NCI-H524 (cell line): ENCODE measurements at regions not wholly inside any gene's neighbourhood (a gene's known extent, or its start where the extent isn't known, plus 50 kb on each side); places are given as distances from the start of the nearest gene placed in this dataset.

Experiments used
- DNase-seq, 2 experiments: peaks; one replicate each; lab custom pipeline; 2025; lab: John Stamatoyannopoulos, UW

DNA sequence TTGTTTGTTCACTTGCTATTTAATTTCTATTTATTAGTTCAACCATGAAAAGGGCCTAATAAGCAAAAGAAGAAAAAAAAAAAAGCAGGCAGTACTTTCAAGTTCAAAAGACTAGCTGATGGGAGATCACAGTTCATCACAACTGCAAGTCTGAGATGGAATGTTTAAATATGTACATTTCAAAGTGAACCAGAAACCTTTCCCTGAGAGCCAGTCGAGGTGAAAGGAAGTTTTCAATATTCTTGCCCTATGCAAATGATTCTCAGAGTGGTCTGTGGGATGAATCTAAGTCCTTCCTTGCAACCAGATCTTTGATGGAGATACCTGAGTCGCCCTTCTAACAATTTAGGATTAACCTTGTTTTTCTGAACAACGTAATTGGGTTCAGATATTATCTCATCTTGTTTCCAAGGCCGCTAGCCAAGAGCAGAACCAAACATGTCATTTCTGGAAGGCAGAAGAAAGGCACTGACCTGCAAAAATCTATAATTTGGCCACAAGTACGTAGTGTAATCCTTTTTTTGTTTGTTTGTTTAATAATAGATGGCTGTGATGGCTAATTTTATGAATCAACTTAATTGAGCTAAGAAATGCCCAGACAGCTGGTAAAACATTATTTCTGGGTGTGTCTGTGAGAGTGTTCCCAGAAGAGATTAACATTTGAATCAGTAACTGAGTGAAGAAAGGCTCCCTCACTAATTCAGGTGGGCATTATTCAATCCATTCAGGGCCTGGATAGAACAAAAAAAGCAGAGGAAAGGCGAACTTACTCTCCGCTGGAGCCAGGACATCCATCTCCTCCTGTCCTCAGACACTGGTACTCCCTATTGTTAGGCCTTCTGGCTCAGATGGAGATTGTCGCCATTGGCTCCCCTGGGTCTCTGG is 171.1 kb upstream of the TMPO start:
- DNase-seq = no peak

DNA sequence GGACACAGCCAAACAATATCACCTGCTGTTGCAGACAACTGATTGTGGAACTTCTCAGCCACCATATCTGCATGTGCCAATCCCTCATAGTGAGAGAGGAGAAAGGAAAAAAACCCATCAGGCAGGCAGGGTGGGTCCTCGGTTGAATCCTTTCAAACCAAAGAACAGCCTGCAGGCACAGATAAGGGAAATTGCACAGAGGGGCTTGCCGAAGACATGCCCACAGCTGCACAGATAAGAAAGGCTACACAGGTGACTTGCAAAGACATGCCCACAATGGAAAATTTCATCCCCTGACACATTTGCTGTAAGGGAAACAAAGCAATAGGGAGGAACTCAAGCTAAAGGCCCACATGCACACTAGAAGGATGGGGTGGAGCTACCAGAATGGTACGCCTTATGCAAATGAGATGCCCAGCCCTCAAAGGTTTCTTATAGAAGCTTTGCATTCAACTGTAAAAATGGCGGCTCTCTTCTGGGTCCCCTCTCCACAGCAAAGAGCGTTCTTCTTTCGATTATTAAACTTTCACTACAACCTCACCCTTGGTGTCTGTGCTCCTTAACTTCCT is 170.0 kb upstream of the TMPO start:
- no peak for DNase-seq

DNA sequence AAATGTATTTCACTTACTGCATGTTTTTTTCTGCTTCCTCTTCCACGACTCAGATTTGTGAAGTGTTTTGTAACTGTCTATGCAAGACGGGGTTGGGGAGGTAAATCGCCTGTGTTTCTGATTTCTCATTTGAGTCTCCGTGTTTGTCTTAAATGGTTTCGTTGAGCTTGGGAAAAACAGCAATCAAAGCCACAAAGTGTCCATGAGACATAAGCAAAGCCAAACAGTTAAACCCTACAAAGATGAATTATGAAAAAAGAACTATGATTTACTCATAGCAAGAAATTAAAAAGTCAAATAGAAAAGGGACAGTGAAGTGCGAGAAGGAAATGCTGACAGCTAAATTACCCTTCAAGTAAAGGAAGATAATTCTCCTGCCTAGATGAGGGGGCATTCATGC is 164.3 kb upstream of the TMPO start:
- DNase-seq = no peak

DNA sequence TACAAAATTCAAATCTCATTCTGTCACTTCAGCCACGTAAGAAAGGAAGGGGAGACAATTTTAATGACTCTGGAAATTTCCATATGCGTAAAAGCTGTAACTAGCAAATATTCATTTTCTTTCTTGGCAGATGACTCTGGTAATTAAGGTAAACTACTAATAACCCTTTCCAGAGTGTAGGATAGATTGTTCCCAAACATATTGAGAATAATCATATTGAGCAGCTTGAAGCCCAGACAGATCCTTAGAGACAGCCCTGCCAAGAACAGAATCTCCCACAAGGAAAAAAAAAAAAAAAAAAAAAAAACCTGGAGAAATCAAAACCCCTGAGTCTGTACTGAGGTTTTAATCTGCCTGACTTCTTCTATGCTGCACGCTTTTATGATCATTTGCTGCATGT is 163.6 kb upstream of the TMPO start:
- DNase-seq = no peak

DNA sequence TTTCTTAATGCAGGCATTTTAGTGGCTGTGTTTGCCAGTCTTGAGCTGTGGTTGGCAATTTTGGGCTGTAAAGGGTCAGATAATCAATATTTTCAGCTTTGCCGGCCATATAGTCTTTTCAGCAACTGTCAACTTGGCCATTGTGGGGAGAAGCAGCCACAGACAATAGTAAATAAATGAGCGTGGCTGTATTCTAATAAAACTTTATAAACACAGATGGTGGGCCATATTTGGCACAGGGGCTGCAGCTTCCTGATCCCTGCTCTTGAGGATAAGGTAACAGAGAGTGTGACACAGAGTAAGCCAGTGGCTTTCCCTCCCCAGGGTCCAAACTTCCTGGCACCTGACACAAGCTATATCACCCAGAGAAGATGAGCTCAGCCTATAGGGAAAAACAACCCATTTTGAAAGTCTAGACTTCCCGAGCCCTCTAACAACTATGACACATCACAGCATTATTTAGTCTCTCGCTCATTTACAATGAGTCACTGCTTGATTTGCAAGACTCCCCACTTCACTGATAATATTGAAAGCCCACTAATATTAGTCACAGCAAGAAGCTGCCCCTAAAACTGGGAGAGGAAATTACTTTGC is 163.1 kb upstream of the TMPO start:
- no peak for DNase-seq

DNA sequence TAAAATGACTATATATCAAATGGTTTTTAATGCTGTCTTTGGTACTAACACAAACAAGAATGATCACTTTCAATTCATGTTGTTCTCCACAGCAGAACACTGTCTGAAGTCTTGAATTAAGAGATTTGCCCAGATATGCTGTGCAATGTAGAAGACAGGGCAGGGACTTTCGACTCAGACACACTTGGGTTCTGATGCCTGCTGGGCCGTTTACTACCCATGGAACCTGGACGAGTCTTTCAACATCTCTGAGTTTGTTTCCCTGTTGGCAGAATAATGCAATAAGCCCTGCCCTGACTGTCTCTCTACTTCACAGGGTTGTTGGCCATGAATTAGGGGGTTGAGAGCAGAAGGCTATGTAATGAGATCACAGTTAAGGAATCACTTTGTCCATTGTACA is 162.6 kb upstream of the TMPO start:
- no peak for DNase-seq

DNA sequence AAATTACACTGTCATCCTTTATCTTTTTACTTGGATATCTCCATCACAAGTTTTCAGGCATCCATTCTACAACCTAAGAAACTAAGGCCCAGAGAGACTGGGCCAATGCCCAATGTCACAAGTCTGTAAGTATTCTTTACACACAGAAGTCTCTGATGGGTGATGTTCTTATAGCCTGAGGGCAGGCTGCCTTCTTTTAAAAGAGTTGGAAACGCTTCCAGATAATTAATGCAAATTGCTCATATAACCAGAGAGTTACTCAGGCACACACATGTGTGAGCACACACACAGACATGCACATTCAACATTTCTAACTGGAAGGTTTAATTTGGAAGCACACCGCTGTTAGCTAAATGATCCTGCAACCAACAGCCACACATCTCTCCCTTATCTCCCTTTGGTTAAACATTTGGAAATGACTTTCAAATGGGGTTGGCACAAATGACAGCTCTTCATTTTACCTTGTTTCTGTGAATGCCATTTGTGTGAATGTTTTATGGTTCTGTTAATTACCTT is 160.8 kb upstream of the TMPO start:
- DNase-seq = no peak

DNA sequence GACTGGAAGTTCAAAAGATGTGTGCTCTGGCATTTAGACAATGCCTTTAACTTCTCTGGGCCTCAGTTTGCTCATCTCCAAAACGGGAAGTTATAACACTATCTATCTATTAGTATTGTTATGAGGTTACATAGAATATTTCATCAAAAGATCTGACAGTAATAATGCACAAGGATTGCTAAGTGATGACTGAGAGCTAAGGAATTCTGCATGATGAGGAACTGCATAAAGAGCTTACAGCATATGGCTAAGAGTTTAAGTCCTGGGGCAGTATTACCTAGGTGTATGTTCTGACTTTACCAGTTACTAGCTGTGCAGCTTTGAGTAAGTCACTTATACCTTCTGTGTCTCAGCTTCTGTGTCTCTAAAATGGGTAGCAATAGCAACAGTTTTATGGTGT is 160.1 kb upstream of the TMPO start:
- DNase-seq = no peak

DNA sequence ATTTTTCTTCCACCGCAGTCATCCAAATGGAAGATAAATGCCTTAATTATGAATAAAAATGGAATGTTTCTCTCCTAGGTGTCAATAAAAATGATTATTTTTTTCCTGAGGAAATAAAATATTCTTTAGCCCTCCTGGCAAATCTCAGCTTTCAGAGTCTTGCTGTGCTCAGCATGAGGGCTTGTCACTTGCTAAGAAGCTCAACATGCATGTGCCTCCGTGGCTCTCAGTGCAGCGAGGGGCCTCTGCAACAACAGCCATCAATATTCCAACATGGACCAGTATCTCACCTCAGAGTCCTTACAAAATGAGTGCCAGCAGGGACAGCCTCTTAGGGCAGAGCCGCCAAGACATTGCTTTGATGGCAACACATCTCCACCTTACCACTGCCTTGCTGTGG is 159.5 kb upstream of the TMPO start:
- no peak for DNase-seq

DNA sequence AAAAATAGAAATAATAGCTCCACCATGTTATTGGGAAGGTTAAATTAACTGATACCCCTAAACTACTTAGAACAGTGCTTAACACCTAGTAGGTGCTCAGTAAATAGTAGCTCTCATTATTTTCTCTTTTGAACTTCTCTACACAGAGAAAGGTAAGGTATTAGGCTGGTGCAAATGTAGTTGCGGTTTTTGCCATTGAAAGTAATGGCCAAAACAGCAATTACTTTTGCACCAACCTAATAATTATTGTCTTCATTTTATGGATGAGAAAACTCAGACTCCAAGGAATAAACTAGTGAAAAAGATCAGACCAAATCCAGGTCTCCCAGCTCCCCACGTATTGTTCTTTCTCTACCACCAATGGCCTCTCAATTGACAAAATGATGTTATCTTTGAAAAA is 157.2 kb upstream of the TMPO start:
- no peak for DNase-seq

DNA sequence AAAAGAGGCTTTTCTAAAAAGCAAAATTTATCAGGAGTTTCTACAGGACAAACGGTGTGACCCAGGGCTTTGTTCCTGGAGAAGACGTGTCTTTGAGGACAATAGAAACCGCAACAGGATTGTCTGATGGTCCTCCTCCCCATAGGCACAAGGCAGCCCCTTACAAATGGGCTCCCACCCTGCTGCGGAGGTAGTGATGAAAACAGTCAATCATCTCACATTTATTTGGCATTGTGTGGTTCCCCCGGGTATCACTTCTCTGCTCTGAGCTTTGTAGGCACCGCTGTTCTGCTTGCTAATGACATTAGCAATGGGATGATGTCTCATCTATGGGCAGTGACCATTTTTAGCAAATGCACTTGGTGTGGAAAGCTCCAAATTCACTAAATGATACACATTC is 155.5 kb upstream of the TMPO start:
- DNase-seq = no peak

DNA sequence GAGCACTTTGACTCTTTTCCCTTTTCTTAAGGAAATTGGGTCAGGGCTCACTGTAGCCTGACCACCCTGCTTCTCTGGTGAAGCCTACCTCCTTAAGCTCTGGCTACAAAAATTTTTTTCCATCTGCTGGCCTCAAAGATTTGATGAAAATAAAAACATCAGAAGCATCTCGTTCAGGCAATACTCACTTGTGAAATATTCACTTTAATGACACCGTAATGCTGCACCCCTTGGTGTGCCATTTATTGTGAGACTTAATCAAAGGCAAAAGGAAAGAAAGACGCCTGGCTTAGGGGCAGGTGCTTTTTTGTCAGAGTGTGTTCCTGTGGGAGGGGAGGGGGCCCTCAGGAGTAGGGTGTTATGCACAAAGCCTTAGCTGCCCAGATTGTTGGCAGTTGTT is 155.0 kb upstream of the TMPO start:
- no peak for DNase-seq

DNA sequence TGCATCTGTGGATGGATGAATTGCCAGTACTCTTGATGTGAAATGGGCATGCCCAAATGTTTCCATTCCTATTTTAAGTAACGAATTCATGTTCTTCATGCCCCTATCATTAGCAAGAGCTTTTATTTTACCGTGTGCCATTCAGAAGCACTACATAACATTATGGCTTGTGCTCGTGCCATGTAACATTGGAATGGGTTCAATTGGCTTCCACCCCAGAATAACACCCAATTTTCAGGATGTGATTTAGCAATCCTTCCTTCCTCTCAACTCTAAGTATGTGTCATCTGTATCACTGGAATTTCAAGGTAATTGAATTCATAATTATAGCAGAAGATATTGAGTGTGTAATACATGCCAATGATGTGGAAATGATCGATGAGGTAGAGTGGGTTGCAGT is 145.8 kb upstream of the TMPO start:
- no peak for DNase-seq

DNA sequence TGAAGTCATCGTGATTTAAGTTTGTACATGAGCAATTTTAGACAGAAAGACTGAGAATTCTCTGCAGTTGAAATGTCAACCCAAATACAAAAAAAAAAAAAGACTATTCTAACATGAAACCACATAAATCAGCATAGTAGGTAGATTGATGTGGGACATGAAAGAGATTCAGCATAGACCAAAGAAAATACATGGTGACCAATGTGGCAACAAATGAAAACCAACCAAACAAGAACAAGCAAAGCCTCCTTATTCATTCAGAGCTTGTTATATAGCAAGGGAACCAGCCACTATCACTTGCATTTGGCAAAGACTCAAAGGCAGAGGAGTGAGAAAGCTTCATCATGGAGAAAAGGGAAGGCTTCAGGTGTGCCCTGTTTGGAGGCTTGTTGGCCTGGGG is 144.4 kb upstream of the TMPO start:
- DNase-seq = no peak

DNA sequence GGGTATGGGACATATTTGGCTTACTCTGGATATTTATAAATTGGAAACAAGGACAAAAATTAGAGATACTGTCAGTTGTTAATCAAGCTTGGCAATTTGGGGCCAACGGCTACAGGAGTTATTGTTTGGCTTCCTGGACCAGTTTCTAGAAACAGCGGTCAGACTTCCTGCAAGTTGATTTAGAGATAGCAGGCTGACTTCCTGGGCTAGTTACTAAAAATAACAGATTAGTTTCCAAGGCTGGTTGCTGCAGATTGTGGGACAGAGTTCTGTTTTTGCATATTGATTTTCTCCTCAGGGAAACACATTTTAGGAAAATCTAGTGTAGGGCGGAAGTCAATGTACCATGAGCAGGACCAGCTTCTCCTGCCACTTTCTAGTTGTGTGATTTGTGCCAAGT is 144.0 kb upstream of the TMPO start:
- DNase-seq = no peak

DNA sequence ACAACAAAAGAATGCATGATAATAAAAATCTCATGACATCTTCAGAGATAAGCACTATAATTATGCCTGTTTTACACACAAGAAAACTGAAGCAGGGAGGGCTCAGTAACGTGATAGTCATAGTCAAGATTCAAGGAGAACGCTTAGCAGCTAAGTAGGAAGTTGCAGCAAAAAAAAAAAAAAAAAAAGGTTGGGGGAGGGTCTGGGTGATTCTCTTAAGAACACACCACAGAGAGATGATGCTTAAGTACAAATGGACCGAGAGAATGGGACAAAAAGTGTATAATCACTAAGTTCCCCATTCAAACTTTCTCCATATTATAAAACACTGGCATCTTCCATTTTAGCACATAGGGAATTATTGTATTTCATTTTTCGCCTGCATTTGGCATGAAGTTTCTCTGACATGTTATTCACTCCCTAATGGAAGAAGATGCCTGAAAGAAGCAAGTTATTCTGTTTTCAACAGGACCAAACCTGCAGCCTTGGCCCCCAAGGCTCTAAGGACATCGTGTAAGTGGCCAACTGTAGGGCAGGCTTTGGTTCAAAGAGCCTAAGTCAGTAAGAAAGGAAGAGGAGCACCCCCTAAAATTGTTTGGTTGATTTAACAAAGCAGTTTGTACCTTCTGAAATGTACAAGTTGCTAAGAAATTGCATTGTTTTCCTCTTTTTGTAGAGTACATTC is 142.9 kb upstream of the TMPO start:
- DNase-seq = peak in 1 of 2 experiments; percentile 32

DNA sequence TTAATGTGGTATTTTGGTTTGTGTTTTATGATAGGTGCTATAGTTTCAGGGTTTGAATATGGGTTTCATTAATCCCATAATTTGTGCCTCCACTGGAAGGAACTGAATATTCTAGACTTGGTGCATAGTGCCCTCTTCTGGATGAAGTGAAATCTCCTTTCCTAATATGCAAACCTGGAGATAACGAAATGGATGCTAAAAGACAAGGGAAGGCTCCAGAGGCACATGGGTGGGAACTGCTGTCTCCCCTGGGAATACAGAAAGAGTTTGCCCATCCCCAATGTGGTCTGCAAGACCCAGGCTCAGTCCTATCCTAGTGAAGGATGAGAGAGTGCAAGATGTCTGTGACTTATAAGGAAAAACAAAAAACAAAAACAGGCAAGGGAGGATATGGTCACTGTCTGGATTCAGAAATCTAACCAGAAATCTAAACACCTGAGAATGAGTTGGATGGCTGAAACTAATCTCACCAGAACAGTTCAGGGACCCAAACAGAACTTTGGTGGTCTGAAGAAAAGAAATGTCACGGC is 142.3 kb upstream of the TMPO start:
- DNase-seq = peak; percentile 58 to 80

DNA sequence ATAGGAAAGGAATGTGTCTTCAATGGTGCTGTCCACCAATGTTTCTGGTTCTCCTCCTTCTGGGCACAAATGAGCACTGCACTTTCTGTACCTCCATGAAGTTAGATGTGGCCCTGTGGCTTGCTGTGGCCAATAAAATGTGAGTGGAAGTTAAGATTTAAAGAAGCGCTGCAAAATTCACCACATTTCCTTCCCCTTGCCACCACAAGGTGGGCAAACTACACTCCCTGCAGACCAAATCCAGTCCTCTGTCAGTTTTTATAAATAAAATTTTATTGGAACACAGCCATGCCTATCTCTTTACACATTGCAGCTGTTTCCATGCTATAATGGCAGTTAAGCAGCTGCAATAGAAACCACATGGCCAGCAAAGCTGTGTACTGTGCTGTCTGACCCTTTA is 141.4 kb upstream of the TMPO start:
- peak in 1 of 2 experiments; percentile 26 for DNase-seq

DNA sequence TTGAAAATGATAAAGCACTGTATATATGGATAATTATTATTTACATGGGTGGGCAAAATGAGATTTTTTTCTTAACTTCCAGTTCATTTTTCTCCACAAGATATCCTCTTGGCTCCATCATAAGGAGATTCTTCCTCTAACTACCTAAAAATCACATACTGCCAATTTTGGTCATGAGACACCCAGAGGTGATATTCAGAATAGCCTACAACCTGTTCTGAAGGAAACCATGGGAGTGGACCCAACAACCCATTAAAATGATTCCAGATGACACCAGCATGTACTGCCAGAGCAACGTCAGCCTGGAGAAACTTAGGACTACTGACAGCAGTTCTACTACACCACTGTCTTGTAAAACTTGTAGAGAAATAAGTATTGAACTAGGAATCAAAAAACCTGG is 136.3 kb upstream of the TMPO start:
- no peak for DNase-seq

DNA sequence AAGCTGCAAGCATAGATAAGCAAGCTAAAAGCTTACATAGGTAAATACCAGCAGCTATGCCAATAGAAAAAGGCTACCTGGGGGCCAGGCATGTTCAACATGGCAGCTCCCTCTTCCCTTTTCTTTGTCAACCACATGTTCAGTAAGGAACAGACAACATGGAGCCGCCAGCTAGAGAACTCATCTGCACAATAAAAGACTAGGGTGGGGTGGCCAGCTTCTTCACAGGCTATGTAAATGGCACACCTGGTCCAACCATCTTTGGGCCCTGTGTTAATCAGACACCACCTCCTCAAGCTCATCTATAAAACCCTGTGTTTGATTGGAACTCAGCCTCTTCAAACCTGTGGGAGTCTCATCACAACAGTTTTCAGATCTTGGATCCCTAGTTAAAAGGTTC is 129.7 kb upstream of the TMPO start:
- no peak for DNase-seq

DNA sequence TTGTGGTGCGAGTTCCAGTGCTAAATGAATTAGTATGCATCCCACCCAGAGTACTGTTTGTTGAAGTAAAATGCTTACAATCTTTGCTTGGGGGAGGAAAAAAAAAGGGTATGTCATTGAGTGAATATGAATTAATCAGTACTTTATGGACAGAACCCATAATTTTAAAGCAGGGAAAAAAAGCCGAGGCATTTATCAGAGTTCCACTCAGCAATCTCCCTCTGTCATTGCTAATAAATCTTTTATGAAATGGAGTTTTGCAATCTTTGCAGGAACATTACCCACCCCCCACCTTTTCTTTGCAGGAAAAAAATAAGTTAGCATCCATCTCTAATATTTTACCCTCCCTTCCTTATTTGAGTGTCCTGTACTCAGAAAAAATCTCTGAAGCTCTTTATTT is 127.9 kb upstream of the TMPO start:
- DNase-seq = no peak

DNA sequence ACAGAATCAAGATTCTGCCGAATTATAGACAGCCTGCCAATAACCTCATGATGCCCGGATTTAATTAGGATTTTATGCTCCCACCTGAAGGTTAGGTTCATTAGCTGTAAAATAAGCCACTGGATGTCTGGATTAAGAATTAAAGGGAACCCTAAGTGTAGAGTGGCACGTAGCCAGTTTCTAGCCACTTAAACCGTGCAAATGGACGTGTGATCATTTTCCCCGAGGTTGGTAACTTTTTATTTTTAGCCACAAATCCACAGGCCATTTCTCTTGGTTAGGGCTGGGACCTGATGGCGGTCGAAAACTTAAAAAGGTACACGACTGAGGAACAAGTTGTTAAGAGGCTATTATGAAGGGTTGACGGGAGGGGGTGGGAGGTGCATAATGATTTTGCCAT is 127.3 kb upstream of the TMPO start:
- DNase-seq = peak; percentile 86 to 87
